ENCODE measurements at regions not wholly inside any gene's neighbourhood (a gene's known extent, or its start where the extent isn't known, plus 50 kb on each side); places are given as distances from the start of the nearest gene placed in this dataset.

DNA sequence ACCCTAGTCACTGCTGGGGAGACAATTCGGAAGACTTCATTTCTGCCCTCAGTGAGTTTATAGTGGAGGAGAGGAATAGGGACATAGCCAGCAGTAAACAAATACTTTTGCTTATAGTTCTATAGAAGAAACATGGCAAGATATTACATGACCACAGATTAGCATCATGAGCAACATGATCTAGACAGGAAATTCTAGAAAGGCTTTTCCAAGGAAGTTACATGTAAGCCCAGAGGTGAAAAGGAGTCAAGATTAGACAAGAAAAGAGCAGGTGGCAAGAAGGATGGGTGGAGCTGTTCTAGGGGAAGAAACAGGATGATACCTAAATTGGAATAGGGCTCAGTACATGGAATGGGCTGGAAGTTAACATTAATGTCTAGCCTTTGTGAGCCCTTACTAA, 82.8 kb upstream of the MYO10 start:
- Mint-ChIP-seq H3K36me3 (no peaks in the 10 kb centered on the region), H3K9me3 (no peaks in the 10 kb centered on the region), H3K4me1 (no peaks in the 10 kb centered on the region), H3K4me3 (no peak overlapping the region), H3K27ac (no peak overlapping the region), H3K27me3 (no peaks in the 10 kb centered on the region)
- peaks cover 0 to 4% of the 10 kb centered on the region in 2 experiments for H3K27me3 ChIP-seq (replicated peaks in 1 of 2; ENCODE audit: control insufficient read depth in 2 of 2, extremely low read depth in 1 of 2, insufficient read depth in 2 of 2, low read length in 1 of 2)
- POLR2A ChIA-PET = no interaction called here
- ATAC-seq (replicated peaks in 1 of 4) (no peak), DNase-seq (no peak)
- H3K4me3 ChIP-seq (ENCODE audit: control insufficient read depth in 1 of 2, extremely low read depth in 1 of 2, low read length in 1 of 2) = no peak overlapping the region
- no peak overlapping the region for H3K27ac ChIP-seq (ENCODE audit: low read length)
- CTCF ChIA-PET = no interaction called here
- H3K9me3 ChIP-seq = no peaks in the 10 kb centered on the region
- no peaks in the 10 kb centered on the region for H3K36me3 ChIP-seq (ENCODE audit: control insufficient read depth in 2 of 2, extremely low read depth in 1 of 2, insufficient read depth in 1 of 2, low read length in 1 of 2)
- WGBS (ENCODE audit: insufficient coverage) = no CpG with 5 or more reads among the region's 1 CpG
- H3K4me1 ChIP-seq (ENCODE audit: control insufficient read depth in 1 of 2, extremely low read depth in 1 of 2, insufficient read depth in 2 of 2, low read length in 2 of 2) = no peaks in the 10 kb centered on the region

DNA sequence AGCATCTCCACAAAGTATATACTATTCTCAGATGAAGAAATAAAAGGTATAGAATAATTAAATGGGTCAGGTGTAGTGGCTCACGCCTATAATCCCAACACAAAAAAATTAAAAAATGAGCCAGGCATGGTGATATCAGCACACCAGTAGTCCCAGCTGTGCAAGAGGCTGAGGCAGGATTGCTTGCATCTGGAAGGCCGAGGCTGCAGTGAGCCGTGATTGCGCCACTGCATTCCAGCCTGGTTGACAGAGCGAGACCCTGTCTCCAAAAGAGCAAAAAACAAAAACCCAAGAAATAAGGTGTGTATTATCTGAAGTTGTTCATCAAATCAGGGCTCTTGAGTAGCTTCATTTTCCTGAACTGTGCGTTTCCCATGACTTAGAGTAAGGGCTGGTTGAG, 83.2 kb upstream of the MYO10 start:
- H3K9me3 Mint-ChIP-seq = no peaks in the 10 kb centered on the region
- Histone ChIP-seq H3K27ac (ENCODE audit: low read length) (no peak overlapping the region), H3K27me3 (replicated peaks in 1 of 2; ENCODE audit: control insufficient read depth in 2 of 2, extremely low read depth in 1 of 2, insufficient read depth in 2 of 2, low read length in 1 of 2) (peaks cover 0 to 4% of the 10 kb centered on the region in 2 experiments), H3K4me3 (ENCODE audit: control insufficient read depth in 1 of 2, extremely low read depth in 1 of 2, low read length in 1 of 2) (no peak overlapping the region), H3K36me3 (ENCODE audit: control insufficient read depth in 2 of 2, extremely low read depth in 1 of 2, insufficient read depth in 1 of 2, low read length in 1 of 2) (no peaks in the 10 kb centered on the region), H3K4me1 (ENCODE audit: control insufficient read depth in 1 of 2, extremely low read depth in 1 of 2, insufficient read depth in 2 of 2, low read length in 2 of 2) (no peaks in the 10 kb centered on the region), H3K9me3 (no peaks in the 10 kb centered on the region)
- no peak overlapping the region for H3K4me3 Mint-ChIP-seq
- H3K36me3 Mint-ChIP-seq = no peaks in the 10 kb centered on the region
- CTCF ChIA-PET = no interaction called here
- ATAC-seq (replicated peaks in 1 of 4) (no peak), DNase-seq (no peak)
- no peak overlapping the region for H3K27ac Mint-ChIP-seq
- no peaks in the 10 kb centered on the region for H3K4me1 Mint-ChIP-seq
- WGBS (ENCODE audit: insufficient coverage) = 87% methylated on average over 5 of the region's 6 CpGs
- H3K27me3 Mint-ChIP-seq = no peaks in the 10 kb centered on the region
- POLR2A ChIA-PET = no interaction called here

GRCh38 chr5:17020678-17021601, 84.9 kb upstream of the MYO10 start:
- no peaks in the 10 kb centered on the region for H3K36me3 Mint-ChIP-seq
- Histone ChIP-seq H3K27me3 (replicated peaks in 1 of 2; ENCODE audit: control insufficient read depth in 2 of 2, extremely low read depth in 1 of 2, insufficient read depth in 2 of 2, low read length in 1 of 2) (peaks cover 0 to 4% of the 10 kb centered on the region in 2 experiments), H3K4me3 (ENCODE audit: control insufficient read depth in 1 of 2, extremely low read depth in 1 of 2, low read length in 1 of 2) (no peak overlapping the region), H3K36me3 (ENCODE audit: control insufficient read depth in 2 of 2, extremely low read depth in 1 of 2, insufficient read depth in 1 of 2, low read length in 1 of 2) (no peaks in the 10 kb centered on the region), H3K9me3 (no peaks in the 10 kb centered on the region), H3K27ac (ENCODE audit: low read length) (no peak overlapping the region), H3K4me1 (ENCODE audit: control insufficient read depth in 1 of 2, extremely low read depth in 1 of 2, insufficient read depth in 2 of 2, low read length in 2 of 2) (no peaks in the 10 kb centered on the region)
- CTCF ChIA-PET = interaction anchor here in 1 of 2 donors (0.6 kb wide), 1 partner anchor 325 kb away, joined by 7 read pairs; no protein-coding TSS in a partner anchor
- ATAC-seq (replicated peaks in 1 of 4) (no peak), DNase-seq (no peak)
- WGBS (ENCODE audit: insufficient coverage) = 77% methylated on average over 6 of the region's 8 CpGs
- H3K4me1 Mint-ChIP-seq = no peaks in the 10 kb centered on the region
- POLR2A ChIA-PET = interaction anchor here in 1 of 2 donors (0.7 kb wide), 1 partner anchor 422 kb away, joined by 3 read pairs; no protein-coding TSS in a partner anchor
- H3K4me3 Mint-ChIP-seq = no peak overlapping the region
- H3K27ac Mint-ChIP-seq = no peak overlapping the region
- H3K9me3 Mint-ChIP-seq = no peaks in the 10 kb centered on the region
- no peaks in the 10 kb centered on the region for H3K27me3 Mint-ChIP-seq

DNA sequence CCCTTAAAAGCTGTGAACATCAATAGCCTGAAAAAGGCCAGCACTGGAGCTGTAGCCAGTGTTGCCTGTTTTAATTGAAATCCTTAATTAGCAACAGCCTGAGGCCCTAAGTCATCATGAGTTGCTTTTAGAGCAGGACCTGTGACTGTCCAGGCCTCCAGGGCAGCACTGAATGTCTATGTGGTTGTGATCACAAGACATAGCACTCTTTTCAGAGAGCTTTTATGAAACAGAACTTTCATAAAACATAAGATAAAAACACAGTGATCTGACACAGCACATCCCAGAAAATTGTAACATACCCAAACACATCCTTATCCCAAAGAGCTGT, 85.5 kb upstream of the MYO10 start:
- POLR2A ChIA-PET = no interaction called here

GRCh38 chr5:17022296-17022695, 86.2 kb upstream of the MYO10 start:
- no peaks in the 10 kb centered on the region for H3K27me3 Mint-ChIP-seq
- H3K4me1 ChIP-seq (ENCODE audit: control insufficient read depth in 1 of 2, extremely low read depth in 1 of 2, insufficient read depth in 2 of 2, low read length in 2 of 2) = no peaks in the 10 kb centered on the region
- H3K4me1 Mint-ChIP-seq = no peaks in the 10 kb centered on the region
- DNase-seq (no peak), ATAC-seq (replicated peaks in 1 of 4) (no peak)
- H3K4me3 ChIP-seq (ENCODE audit: control insufficient read depth in 1 of 2, extremely low read depth in 1 of 2, low read length in 1 of 2) = no peak overlapping the region
- ChIA-PET POLR2A (no interaction called here), CTCF (no interaction called here)
- H3K27ac Mint-ChIP-seq = no peak overlapping the region
- no peaks in the 10 kb centered on the region for H3K27me3 ChIP-seq (replicated peaks in 1 of 2; ENCODE audit: control insufficient read depth in 2 of 2, extremely low read depth in 1 of 2, insufficient read depth in 2 of 2, low read length in 1 of 2)
- no CpG with 5 or more reads among the region's 2 CpGs for WGBS (ENCODE audit: insufficient coverage)
- H3K27ac ChIP-seq (ENCODE audit: low read length) = no peak overlapping the region
- no peaks in the 10 kb centered on the region for H3K9me3 ChIP-seq
- no peaks in the 10 kb centered on the region for H3K9me3 Mint-ChIP-seq
- no peaks in the 10 kb centered on the region for H3K36me3 ChIP-seq (ENCODE audit: control insufficient read depth in 2 of 2, extremely low read depth in 1 of 2, insufficient read depth in 1 of 2, low read length in 1 of 2)
- no peak overlapping the region for H3K4me3 Mint-ChIP-seq
- H3K36me3 Mint-ChIP-seq = no peaks in the 10 kb centered on the region

More for the DNA sequence above, 85.5 kb upstream of the MYO10 start:
- Histone ChIP-seq H3K4me1 (ENCODE audit: control insufficient read depth in 1 of 2, extremely low read depth in 1 of 2, insufficient read depth in 2 of 2, low read length in 2 of 2) (no peaks in the 10 kb centered on the region), H3K4me3 (ENCODE audit: control insufficient read depth in 1 of 2, extremely low read depth in 1 of 2, low read length in 1 of 2) (no peak overlapping the region), H3K27ac (ENCODE audit: low read length) (no peak overlapping the region), H3K36me3 (ENCODE audit: control insufficient read depth in 2 of 2, extremely low read depth in 1 of 2, insufficient read depth in 1 of 2, low read length in 1 of 2) (no peaks in the 10 kb centered on the region), H3K27me3 (replicated peaks in 1 of 2; ENCODE audit: control insufficient read depth in 2 of 2, extremely low read depth in 1 of 2, insufficient read depth in 2 of 2, low read length in 1 of 2) (peaks cover 0 to 1% of the 10 kb centered on the region in 2 experiments), H3K9me3 (no peaks in the 10 kb centered on the region)
- no peaks in the 10 kb centered on the region for H3K36me3 Mint-ChIP-seq
- H3K27ac Mint-ChIP-seq = no peak overlapping the region
- CTCF ChIA-PET = no interaction called here
- H3K9me3 Mint-ChIP-seq = no peaks in the 10 kb centered on the region
- no peak overlapping the region for H3K4me3 Mint-ChIP-seq
- no peaks in the 10 kb centered on the region for H3K4me1 Mint-ChIP-seq
- DNase-seq = no peak
- no peaks in the 10 kb centered on the region for H3K27me3 Mint-ChIP-seq
- ATAC-seq (replicated peaks in 1 of 4) = no peak

- ATAC-seq (replicated peaks in 1 of 4) = no peak
- Mint-ChIP-seq H3K27me3 (no peaks in the 10 kb centered on the region), H3K36me3 (no peaks in the 10 kb centered on the region), H3K27ac (no peak overlapping the region), H3K4me3 (no peak overlapping the region), H3K4me1 (no peaks in the 10 kb centered on the region), H3K9me3 (peaks cover 0 to 5% (median 3%) of the 10 kb centered on the region in 3 donors)
- no peaks in the 10 kb centered on the region for H3K27me3 ChIP-seq (replicated peaks in 1 of 2; ENCODE audit: control insufficient read depth in 2 of 2, extremely low read depth in 1 of 2, insufficient read depth in 2 of 2, low read length in 1 of 2)
- POLR2A ChIA-PET = interaction anchor here in 1 of 2 donors (0.6 kb wide), 1 partner anchor 231 kb away, joined by 6 read pairs; no protein-coding TSS in a partner anchor
- H3K27ac ChIP-seq (ENCODE audit: low read length) = no peak overlapping the region
- H3K36me3 ChIP-seq (ENCODE audit: control insufficient read depth in 2 of 2, extremely low read depth in 1 of 2, insufficient read depth in 1 of 2, low read length in 1 of 2) = no peaks in the 10 kb centered on the region
- no peaks in the 10 kb centered on the region for H3K9me3 ChIP-seq
- WGBS (ENCODE audit: insufficient coverage) = 87% methylated on average over 4 of the region's 6 CpGs
- H3K4me1 ChIP-seq (ENCODE audit: control insufficient read depth in 1 of 2, extremely low read depth in 1 of 2, insufficient read depth in 2 of 2, low read length in 2 of 2) = no peaks in the 10 kb centered on the region
- no peak for DNase-seq
- H3K4me3 ChIP-seq (ENCODE audit: control insufficient read depth in 1 of 2, extremely low read depth in 1 of 2, low read length in 1 of 2) = no peak overlapping the region
- CTCF ChIA-PET = interaction anchor here (0.5 to 0.6 kb wide), 2 partner anchors 27 to 73 kb away, joined by 3 to 5 read pairs; no protein-coding TSS in a partner anchor
Observed at GRCh38 chr5:17024686-17025180, 88.6 kb upstream of the MYO10 start.
